ENCODE measurements at regions not wholly inside any gene's neighbourhood (a gene's known extent, or its start where the extent isn't known, plus 50 kb on each side); places are given as distances from the start of the nearest gene placed in this dataset.

- intact Hi-C loops (cut with micrococcal nuclease), result no loop called here
- no peaks in the 10 kb centered on the region for H3K79me2 ChIP-seq (ENCODE audit: insufficient read depth, low read length)
- no peak for ATAC-seq
- TF ChIP-seq FOSL1 (IDR thresholded peaks at IDR 0.05; ENCODE audit: low read depth), result no peak
- TF ChIP-seq CTCF (IDR thresholded peaks at IDR 0.05 in 2 of 3, conservative IDR thresholded peaks at IDR 0.05 in 1 of 3; ENCODE audit: borderline replicate concordance in 1 of 3, insufficient read depth in 1 of 3, low read depth in 2 of 3, low read length in 2 of 3), result no peak
- TF ChIP-seq REST (IDR thresholded peaks at IDR 0.05; ENCODE audit: low read depth), result no peak
- TF ChIP-seq RAD21 (IDR thresholded peaks at IDR 0.05; ENCODE audit: low read depth), result no peak
- no peak for TF ChIP-seq JUND (IDR thresholded peaks at IDR 0.05)
- no peak for TF ChIP-seq CBX3 (IDR thresholded peaks at IDR 0.05; ENCODE audit: low read depth)
- TF ChIP-seq TCF7L2 (IDR thresholded peaks at IDR 0.05; ENCODE audit: borderline replicate concordance, extremely low read depth, insufficient read depth, insufficient read length), result no peak
- no peak for TF ChIP-seq SP1 (IDR thresholded peaks at IDR 0.05; ENCODE audit: low read depth)
- no peak for TF ChIP-seq EZH2phosphoT487 (IDR thresholded peaks at IDR 0.05; ENCODE audit: borderline replicate concordance)
- no peak for TF ChIP-seq ZFX (IDR thresholded peaks at IDR 0.05)
- no peak for TF ChIP-seq ZBTB33 (IDR thresholded peaks at IDR 0.05; ENCODE audit: extremely low read depth, insufficient replicate concordance, low read length)
- TF ChIP-seq MAX (IDR thresholded peaks at IDR 0.05), result no peak
- TF ChIP-seq CEBPB (IDR thresholded peaks at IDR 0.05; ENCODE audit: low read depth), result no peak
- no peak for TF ChIP-seq YY1 (IDR thresholded peaks at IDR 0.05; ENCODE audit: extremely low read depth, insufficient replicate concordance, low read depth, low read length)
- no peak for TF ChIP-seq EGR1 (IDR thresholded peaks at IDR 0.05; ENCODE audit: low read depth)
- TF ChIP-seq ZNF274 (IDR thresholded peaks at IDR 0.05; ENCODE audit: low read depth, low read length), result no peak
- no peak for TF ChIP-seq ELF1 (IDR thresholded peaks at IDR 0.05; ENCODE audit: borderline replicate concordance, low read depth)
- no peak for TF ChIP-seq EZH2 (IDR thresholded peaks at IDR 0.05)
- TF ChIP-seq POLR2A (IDR thresholded peaks at IDR 0.05; ENCODE audit: borderline replicate concordance, extremely low read depth, insufficient read depth, insufficient read length), result no peak
- TF ChIP-seq SRF (IDR thresholded peaks at IDR 0.05; ENCODE audit: low read depth), result no peak
- H3K9me3 ChIP-seq (ENCODE audit: control insufficient read depth in 1 of 2, insufficient read depth in 1 of 2, low read depth in 1 of 2, low read length in 2 of 2), result no peaks in the 10 kb centered on the region
- peaks cover 14 to 33% of the 10 kb centered on the region in 2 experiments for H3K4me1 ChIP-seq (ENCODE audit: control insufficient read depth in 1 of 2, insufficient read depth in 2 of 2, low read length in 2 of 2)
- no peaks in the 10 kb centered on the region for H3K9me2 ChIP-seq (ENCODE audit: insufficient read depth)
- no peak overlapping the region for H3K4me2 ChIP-seq (ENCODE audit: low read length)
- no peak overlapping the region for H3K9ac ChIP-seq (ENCODE audit: low read length)
- H4K20me1 ChIP-seq (ENCODE audit: insufficient read depth), result no peaks in the 10 kb centered on the region
- ChIA-PET RAD21 (ENCODE audit: low non-redundant PET in 1 of 2, low total read pairs in 2 of 2, uncharacterized antibody in 2 of 2, unreplicated experiment in 2 of 2) (no interaction called here), CTCF (no interaction called here), POLR2A (no interaction called here)
- H2AFZ ChIP-seq (ENCODE audit: low read depth, low read length, poor library complexity, severe bottlenecking), result no peak overlapping the region
- H3K36me3 ChIP-seq (ENCODE audit: control insufficient read depth in 1 of 2, insufficient read depth in 2 of 2, low read length in 2 of 2), result no peaks in the 10 kb centered on the region
- no TSS peak for BruUV-seq (replicated peaks)
- no peak overlapping the region for H3K27ac ChIP-seq (ENCODE audit: low read depth, low read length)
- H3K27me3 ChIP-seq (ENCODE audit: insufficient read depth, low read length), result no peaks in the 10 kb centered on the region
- no peak for DNase-seq (ENCODE audit: low read depth, low spot score)
- H3K4me3 ChIP-seq (replicated peaks in 1 of 2; ENCODE audit: low read depth in 1 of 2, low read length in 2 of 2), result no peak overlapping the region
Measured at GRCh38 chr2:180652794-180653193, 327.6 kb upstream of the UBE2E3 start.
